ENCODE measurements at regions not wholly inside any gene's neighbourhood (a gene's known extent, or its start where the extent isn't known, plus 50 kb on each side); places are given as distances from the start of the nearest gene placed in this dataset.

DNA sequence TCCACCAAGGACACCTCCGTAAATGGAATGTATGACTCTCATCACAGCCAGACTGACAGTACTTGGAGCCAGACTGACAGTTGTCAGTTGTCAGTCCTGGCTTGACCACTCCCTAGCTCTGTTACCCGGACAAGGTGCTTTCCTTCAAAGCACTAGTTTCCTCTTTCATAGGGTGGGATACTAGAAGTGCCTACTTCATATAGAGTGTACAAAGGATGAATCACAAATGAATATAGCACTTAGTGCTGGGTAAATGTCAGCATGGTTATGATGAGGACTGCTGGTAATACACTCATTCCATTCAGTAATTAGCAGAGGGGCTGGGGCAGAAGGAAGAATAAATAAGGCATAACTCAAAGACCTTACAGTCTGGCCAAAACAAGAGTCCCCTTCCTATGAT is 91.4 kb downstream of the ARL4C start:
- no peaks in the 10 kb centered on the region for H3K9me3 ChIP-seq (ENCODE audit: control insufficient read depth, insufficient read depth, low read length)
- no peaks in the 10 kb centered on the region for H3K27me3 ChIP-seq (ENCODE audit: control insufficient read depth, insufficient read depth, low read length)
- no peaks in the 10 kb centered on the region for H3K4me1 ChIP-seq (ENCODE audit: control insufficient read depth, insufficient read depth, low read length)
- no peak overlapping the region for H3K27ac ChIP-seq (ENCODE audit: low read depth, low read length)
- H3K36me3 ChIP-seq (ENCODE audit: control insufficient read depth, insufficient read depth, low read length) = no peaks in the 10 kb centered on the region
- no peak overlapping the region for H3K4me3 ChIP-seq (ENCODE audit: low read depth, low read length)
- no peak overlapping the region for H3K9ac ChIP-seq (ENCODE audit: low read depth, low read length)

DNA sequence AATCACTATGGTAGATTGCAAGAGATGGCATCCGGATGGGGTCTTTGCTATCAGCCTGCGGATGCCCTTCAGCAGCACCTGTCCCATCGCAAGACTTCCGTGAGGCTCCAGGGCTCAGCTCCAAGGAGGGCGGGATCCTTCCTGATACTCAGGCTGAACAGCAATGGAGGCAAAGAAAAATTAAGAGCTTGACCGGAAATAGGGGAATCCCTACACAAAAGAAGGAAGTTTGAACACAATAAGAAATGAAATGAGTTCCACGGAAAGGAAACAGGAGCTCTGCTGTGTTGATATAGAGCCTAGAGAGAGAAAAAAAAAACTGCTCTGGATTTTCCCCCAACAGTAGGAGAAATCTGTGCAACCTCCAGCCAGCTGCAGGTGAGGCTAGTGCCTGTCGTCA is 91.9 kb downstream of the ARL4C start:
- Histone ChIP-seq H3K27ac (ENCODE audit: low read depth, low read length) (no peak overlapping the region), H3K9ac (ENCODE audit: low read depth, low read length) (no peak overlapping the region), H3K36me3 (ENCODE audit: control insufficient read depth, insufficient read depth, low read length) (no peaks in the 10 kb centered on the region), H3K27me3 (ENCODE audit: control insufficient read depth, insufficient read depth, low read length) (no peaks in the 10 kb centered on the region), H3K9me3 (ENCODE audit: control insufficient read depth, insufficient read depth, low read length) (no peaks in the 10 kb centered on the region), H3K4me1 (ENCODE audit: control insufficient read depth, insufficient read depth, low read length) (no peaks in the 10 kb centered on the region), H3K4me3 (ENCODE audit: low read depth, low read length) (no peak overlapping the region)

DNA sequence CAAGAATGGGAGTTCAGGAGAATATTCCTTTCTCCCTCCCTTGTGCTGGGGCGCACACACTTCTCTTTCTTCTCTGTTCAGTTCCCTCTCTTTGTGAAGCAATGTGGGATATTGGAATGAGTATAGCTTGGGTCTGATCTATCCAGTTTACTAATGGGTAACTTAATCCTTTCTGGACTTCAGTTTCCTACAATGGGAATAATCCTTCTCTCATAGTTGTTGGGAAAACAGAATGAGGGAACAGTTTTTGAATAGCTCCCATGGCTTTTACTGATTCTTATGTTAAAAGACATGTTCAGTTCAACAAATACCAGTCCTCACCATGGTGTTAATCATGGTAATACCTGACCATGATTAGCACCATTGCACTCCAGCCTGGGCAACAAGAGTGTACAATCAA is 93.1 kb downstream of the ARL4C start:
- no peak overlapping the region for H3K27ac ChIP-seq (ENCODE audit: low read depth, low read length)
- H3K9me3 ChIP-seq (ENCODE audit: control insufficient read depth, insufficient read depth, low read length) = no peaks in the 10 kb centered on the region
- no peaks in the 10 kb centered on the region for H3K27me3 ChIP-seq (ENCODE audit: control insufficient read depth, insufficient read depth, low read length)
- H3K36me3 ChIP-seq (ENCODE audit: control insufficient read depth, insufficient read depth, low read length) = no peaks in the 10 kb centered on the region
- H3K9ac ChIP-seq (ENCODE audit: low read depth, low read length) = no peak overlapping the region
- H3K4me3 ChIP-seq (ENCODE audit: low read depth, low read length) = no peak overlapping the region
- no peaks in the 10 kb centered on the region for H3K4me1 ChIP-seq (ENCODE audit: control insufficient read depth, insufficient read depth, low read length)

DNA sequence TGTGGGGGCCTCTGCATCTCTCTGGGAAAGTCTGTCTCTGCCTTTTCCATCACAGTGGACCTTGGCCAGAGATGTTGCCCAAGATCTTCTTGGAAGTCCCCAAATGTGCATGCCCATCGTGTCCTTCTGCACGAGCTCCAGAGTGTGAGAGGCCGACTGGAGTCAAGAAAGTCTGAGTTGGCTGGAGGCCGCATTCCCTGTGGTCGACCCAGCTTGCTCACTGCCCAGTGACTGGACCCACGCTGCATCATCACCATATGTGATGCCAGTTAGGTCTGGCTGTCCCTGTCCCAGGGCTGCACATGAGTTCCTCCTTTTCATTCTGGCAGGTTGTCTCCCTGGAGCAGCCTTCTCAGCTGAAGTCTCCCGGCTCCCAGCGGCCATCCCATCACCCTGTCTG is 93.8 kb downstream of the ARL4C start:
- no peaks in the 10 kb centered on the region for H3K27me3 ChIP-seq (ENCODE audit: control insufficient read depth, insufficient read depth, low read length)
- no peak overlapping the region for H3K9ac ChIP-seq (ENCODE audit: low read depth, low read length)
- H3K36me3 ChIP-seq (ENCODE audit: control insufficient read depth, insufficient read depth, low read length) = no peaks in the 10 kb centered on the region
- no peaks in the 10 kb centered on the region for H3K4me1 ChIP-seq (ENCODE audit: control insufficient read depth, insufficient read depth, low read length)
- H3K9me3 ChIP-seq (ENCODE audit: control insufficient read depth, insufficient read depth, low read length) = no peaks in the 10 kb centered on the region
- no peak overlapping the region for H3K27ac ChIP-seq (ENCODE audit: low read depth, low read length)
- no peak overlapping the region for H3K4me3 ChIP-seq (ENCODE audit: low read depth, low read length)

DNA sequence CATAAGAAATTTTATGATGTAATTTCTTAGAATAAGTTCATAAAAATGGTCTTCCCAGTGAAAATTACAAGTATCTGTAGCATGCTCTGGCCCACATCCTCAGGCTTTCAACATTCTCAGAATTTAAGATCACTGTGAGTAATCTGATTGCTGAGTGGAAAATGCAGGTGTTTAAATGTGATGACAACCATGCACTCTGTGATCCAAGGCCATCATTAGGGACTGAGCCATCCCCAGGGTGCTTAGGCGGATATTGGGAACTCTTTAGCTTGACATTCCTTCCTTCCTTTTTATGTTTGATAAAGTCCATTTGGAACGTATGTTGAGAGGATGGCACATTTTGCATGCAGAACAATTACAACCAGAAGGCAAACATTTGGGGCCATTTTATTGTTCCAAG is 95.5 kb downstream of the ARL4C start:
- Histone ChIP-seq H3K9ac (ENCODE audit: low read depth, low read length) (no peak overlapping the region), H3K27me3 (ENCODE audit: control insufficient read depth, insufficient read depth, low read length) (no peaks in the 10 kb centered on the region), H3K27ac (ENCODE audit: low read depth, low read length) (no peak overlapping the region), H3K4me1 (ENCODE audit: control insufficient read depth, insufficient read depth, low read length) (no peaks in the 10 kb centered on the region), H3K4me3 (ENCODE audit: low read depth, low read length) (no peak overlapping the region), H3K9me3 (ENCODE audit: control insufficient read depth, insufficient read depth, low read length) (no peaks in the 10 kb centered on the region), H3K36me3 (ENCODE audit: control insufficient read depth, insufficient read depth, low read length) (no peaks in the 10 kb centered on the region)

DNA sequence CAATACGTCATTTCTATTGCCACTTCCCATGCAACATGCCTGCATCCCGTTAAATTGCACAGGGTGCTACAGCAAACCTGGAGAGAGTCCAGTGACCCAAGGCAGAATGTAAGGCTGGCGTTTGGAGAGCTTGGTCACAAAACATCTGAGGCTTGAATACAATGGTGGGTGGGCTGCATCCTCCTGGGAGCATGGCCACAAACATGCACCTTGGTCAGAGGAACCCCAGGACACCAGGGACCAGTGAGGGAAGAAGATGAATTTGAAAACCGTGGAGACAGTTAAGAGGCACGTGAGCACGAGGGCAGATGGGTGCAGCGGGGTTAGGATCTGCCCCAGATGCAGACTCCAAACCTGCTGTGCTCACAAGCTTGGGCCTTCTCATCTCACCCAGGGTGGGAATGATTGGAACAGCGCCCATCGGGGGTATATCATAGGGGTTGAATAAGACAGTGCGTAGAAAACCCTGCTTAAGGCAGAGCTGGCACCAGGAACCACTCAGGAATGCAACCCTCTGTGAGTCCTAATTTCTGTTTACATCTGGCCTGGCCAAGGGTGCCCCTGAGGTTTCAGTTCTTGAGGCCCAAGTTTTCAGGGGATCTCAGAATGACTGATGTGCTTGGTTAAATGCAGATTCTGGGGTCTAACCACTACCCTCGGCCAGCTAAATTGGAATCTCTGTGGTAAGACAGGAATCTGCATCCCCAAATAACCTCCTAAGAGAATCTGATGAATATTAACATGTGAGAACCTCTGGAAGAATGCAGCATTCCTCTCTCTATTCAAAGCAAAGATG is 97.2 kb downstream of the ARL4C start:
- no peaks in the 10 kb centered on the region for H3K27me3 ChIP-seq (ENCODE audit: control insufficient read depth, insufficient read depth, low read length)
- no peaks in the 10 kb centered on the region for H3K36me3 ChIP-seq (ENCODE audit: control insufficient read depth, insufficient read depth, low read length)
- H3K27ac ChIP-seq (ENCODE audit: low read depth, low read length) = no peak overlapping the region
- no peak overlapping the region for H3K4me3 ChIP-seq (ENCODE audit: low read depth, low read length)
- no peak overlapping the region for H3K9ac ChIP-seq (ENCODE audit: low read depth, low read length)
- H3K4me1 ChIP-seq (ENCODE audit: control insufficient read depth, insufficient read depth, low read length) = no peaks in the 10 kb centered on the region
- no peaks in the 10 kb centered on the region for H3K9me3 ChIP-seq (ENCODE audit: control insufficient read depth, insufficient read depth, low read length)

DNA sequence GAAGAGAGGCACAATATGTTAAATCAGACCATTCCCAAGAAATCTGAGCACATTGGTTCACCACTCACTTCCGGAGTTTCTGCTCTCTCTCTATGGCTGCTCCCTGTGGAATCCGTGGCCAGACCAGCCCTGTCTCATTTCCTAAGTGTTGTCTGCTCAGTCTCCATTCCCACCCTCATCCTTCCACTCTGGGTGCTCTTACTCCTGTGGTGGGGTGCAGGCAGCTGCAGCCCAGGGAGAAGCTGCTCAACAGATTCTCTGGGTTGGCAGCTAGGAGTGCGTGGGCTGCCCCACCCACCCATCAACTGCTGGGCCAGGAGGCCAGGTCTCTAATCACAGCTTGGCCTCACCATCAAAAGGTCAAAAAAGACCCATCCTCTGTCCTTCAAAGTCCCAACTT is 98.3 kb downstream of the ARL4C start:
- Histone ChIP-seq H3K9me3 (ENCODE audit: control insufficient read depth, insufficient read depth, low read length) (no peaks in the 10 kb centered on the region), H3K36me3 (ENCODE audit: control insufficient read depth, insufficient read depth, low read length) (no peaks in the 10 kb centered on the region), H3K27ac (ENCODE audit: low read depth, low read length) (no peak overlapping the region), H3K4me1 (ENCODE audit: control insufficient read depth, insufficient read depth, low read length) (no peaks in the 10 kb centered on the region), H3K27me3 (ENCODE audit: control insufficient read depth, insufficient read depth, low read length) (no peaks in the 10 kb centered on the region), H3K9ac (ENCODE audit: low read depth, low read length) (no peak overlapping the region), H3K4me3 (ENCODE audit: low read depth, low read length) (no peak overlapping the region)

DNA sequence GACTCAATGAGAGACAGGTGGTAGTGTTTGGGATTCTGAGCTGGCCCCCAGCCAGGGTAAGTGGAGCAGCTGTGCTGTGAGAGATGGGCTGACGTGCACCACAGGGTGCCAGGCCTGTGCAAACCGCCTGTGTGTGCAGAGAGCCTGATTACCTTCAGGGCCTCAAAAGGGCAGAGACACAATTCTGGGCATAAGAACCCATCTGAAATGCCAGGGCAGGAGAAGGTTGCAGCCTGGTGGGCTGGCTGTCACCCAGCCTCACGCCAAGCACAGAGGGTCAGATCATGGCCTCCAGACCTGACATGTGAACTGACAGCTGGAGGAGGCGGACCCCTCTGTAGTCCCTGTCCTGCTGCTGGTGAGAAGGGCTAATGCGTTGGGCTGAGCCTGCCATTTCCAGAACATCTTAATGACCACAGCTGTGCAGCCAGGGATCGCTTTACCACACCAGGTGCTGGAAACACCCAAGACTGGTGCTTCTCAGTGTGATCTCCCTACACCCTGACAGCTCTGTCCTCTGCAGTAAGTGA is 100.9 kb downstream of the ARL4C start:
- H3K4me3 ChIP-seq (ENCODE audit: low read depth, low read length) = no peak overlapping the region
- no peaks in the 10 kb centered on the region for H3K4me1 ChIP-seq (ENCODE audit: control insufficient read depth, insufficient read depth, low read length)
- H3K27ac ChIP-seq (ENCODE audit: low read depth, low read length) = no peak overlapping the region
- H3K9ac ChIP-seq (ENCODE audit: low read depth, low read length) = no peak overlapping the region
- no peaks in the 10 kb centered on the region for H3K27me3 ChIP-seq (ENCODE audit: control insufficient read depth, insufficient read depth, low read length)
- H3K9me3 ChIP-seq (ENCODE audit: control insufficient read depth, insufficient read depth, low read length) = no peaks in the 10 kb centered on the region
- H3K36me3 ChIP-seq (ENCODE audit: control insufficient read depth, insufficient read depth, low read length) = no peaks in the 10 kb centered on the region

DNA sequence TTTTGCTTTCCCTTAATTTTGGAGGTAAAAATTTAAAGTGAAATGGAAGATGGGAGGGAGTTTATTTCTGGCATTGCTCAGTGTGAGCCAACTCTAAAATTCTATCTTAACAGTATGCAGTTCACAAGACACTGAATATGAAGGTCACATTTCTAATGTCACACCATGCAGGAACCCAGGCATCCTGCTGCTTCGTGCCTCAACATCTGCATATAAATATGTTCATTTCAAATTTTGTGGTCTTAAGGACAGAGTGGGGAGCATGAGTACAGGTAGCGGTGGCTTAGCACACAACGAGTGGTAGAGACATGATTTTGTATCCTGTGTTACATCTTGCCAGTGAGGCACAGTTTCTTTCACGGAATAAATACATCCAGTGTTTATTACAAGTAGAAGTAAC is 102.4 kb downstream of the ARL4C start:
- Histone ChIP-seq H3K27ac (ENCODE audit: low read depth, low read length) (no peak overlapping the region), H3K4me3 (ENCODE audit: low read depth, low read length) (no peak overlapping the region), H3K9ac (ENCODE audit: low read depth, low read length) (no peak overlapping the region), H3K36me3 (ENCODE audit: control insufficient read depth, insufficient read depth, low read length) (no peaks in the 10 kb centered on the region), H3K9me3 (ENCODE audit: control insufficient read depth, insufficient read depth, low read length) (no peaks in the 10 kb centered on the region), H3K27me3 (ENCODE audit: control insufficient read depth, insufficient read depth, low read length) (no peaks in the 10 kb centered on the region), H3K4me1 (ENCODE audit: control insufficient read depth, insufficient read depth, low read length) (no peaks in the 10 kb centered on the region)

DNA sequence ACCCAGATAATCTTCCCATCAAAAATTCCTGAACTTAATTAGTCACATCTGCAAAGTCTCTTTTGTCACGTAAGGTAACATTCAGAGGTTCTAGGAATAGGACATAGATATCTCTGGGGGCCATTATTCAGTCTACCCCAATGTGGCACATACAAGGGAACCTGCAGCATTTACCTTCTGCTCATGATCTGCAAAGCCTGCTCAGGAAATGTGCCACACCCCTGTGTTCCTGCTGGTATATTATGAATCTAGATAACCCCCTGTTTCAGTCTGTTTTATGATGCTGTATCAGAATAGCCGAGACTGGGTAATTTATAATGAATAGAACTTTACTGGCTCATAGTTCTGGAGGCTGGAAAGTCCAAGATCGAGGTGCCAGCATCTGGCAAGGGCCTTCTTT is 103.5 kb downstream of the ARL4C start:
- Histone ChIP-seq H3K9me3 (ENCODE audit: control insufficient read depth, insufficient read depth, low read length) (no peaks in the 10 kb centered on the region), H3K36me3 (ENCODE audit: control insufficient read depth, insufficient read depth, low read length) (no peaks in the 10 kb centered on the region), H3K4me1 (ENCODE audit: control insufficient read depth, insufficient read depth, low read length) (no peaks in the 10 kb centered on the region), H3K27ac (ENCODE audit: low read depth, low read length) (no peak overlapping the region), H3K27me3 (ENCODE audit: control insufficient read depth, insufficient read depth, low read length) (no peaks in the 10 kb centered on the region), H3K4me3 (ENCODE audit: low read depth, low read length) (no peak overlapping the region), H3K9ac (ENCODE audit: low read depth, low read length) (no peak overlapping the region)

DNA sequence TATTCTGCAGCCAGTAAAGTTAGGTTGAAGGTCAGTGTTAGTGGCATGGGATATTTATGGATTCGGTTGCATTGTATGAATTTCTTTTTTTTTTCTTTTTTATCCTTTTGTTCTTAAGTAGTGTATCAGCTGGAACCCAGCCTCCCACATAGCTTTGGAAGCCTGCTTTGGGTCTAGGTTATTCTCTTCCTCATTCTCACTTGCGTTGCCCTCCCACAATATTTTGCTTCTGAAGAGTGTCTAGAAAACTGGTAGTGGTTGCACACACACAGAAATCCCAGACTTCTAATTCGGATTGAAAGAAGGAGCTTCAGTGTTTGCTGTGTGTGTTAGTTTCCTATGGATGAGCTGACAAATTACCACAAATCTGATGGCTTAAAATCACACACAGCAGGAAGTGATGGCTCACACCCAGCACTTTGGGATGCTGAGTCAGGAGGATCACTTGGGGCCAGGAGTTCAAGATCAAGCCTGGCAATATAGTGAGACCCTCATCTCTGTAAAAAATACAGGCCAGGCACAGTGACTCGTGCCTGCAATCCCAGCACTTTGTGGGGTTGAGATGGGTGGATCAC is 104.8 kb downstream of the ARL4C start:
- Histone ChIP-seq H3K36me3 (ENCODE audit: control insufficient read depth, insufficient read depth, low read length) (no peaks in the 10 kb centered on the region), H3K9me3 (ENCODE audit: control insufficient read depth, insufficient read depth, low read length) (no peaks in the 10 kb centered on the region), H3K4me1 (ENCODE audit: control insufficient read depth, insufficient read depth, low read length) (no peaks in the 10 kb centered on the region), H3K4me3 (ENCODE audit: low read depth, low read length) (no peak overlapping the region), H3K27me3 (ENCODE audit: control insufficient read depth, insufficient read depth, low read length) (no peaks in the 10 kb centered on the region), H3K27ac (ENCODE audit: low read depth, low read length) (no peak overlapping the region), H3K9ac (ENCODE audit: low read depth, low read length) (no peak overlapping the region)
